WERI-Rb-1 (cell line): ENCODE measurements at regions not wholly inside any gene's neighbourhood (a gene's known extent, or its start where the extent isn't known, plus 50 kb on each side); places are given as distances from the start of the nearest gene placed in this dataset.

Source experiments
- DNase-seq: peaks from one replicate; pipeline ENCODE4 v3.0.0-alpha.2; 2020
- H3K27ac ChIP-seq: fragments of 250-450 bp; sonication (Bioruptor Pico); 2 replicates; pipeline ENCODE4 v1.5.1; 2020; ENCODE audit warnings: mild to moderate bottlenecking, moderate library complexity
- H3K27me3 ChIP-seq: fragments of 250-450 bp; sonication (Bioruptor Pico); 2 replicates; pipeline ENCODE4 v1.5.1; 2021; ENCODE audit warnings: mild to moderate bottlenecking, low read depth, moderate library complexity; ENCODE audit not compliant: insufficient read depth, severe bottlenecking
- H3K36me3 ChIP-seq: fragments of 250-450 bp; sonication (Bioruptor Pico); 2 replicates; pipeline ENCODE4 v1.5.1; 2020; ENCODE audit warnings: mild to moderate bottlenecking, moderate library complexity
- H3K4me3 ChIP-seq: 2 replicates; pipeline ENCODE4 v1.5.1; 2011; ENCODE audit warnings: low read depth, mild to moderate bottlenecking, control low read depth, low read length
- H3K9me3 ChIP-seq: fragments of 250-450 bp; sonication (Bioruptor Pico); 2 replicates; pipeline ENCODE4 v1.5.1; 2021; ENCODE audit warnings: mild to moderate bottlenecking, moderate library complexity; ENCODE audit not compliant: severe bottlenecking
- TF ChIP-seq, protein P1 (sequence below): IDR thresholded peaks from 2 replicates; pipeline ENCODE4 v1.5.1; 2011; ENCODE audit warnings: low read depth, mild to moderate bottlenecking, control low read depth, inconsistent platforms, low read length

DNA sequence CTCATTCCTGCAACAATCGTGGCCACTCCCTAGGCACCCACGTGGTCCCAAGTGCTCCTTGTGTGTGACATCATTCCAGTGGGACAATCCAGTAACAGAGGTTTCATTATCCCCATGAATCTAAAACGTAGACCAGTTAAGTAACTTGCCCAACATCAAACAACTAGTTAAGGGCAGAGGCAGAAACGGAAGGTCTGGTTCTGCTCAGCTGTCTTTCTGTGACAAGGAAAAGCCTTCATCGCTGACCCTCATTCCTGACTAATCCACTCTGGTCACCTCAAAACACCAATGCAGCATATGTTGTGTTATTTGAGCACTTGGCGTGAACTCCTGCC is 261.4 kb upstream of the JARID2 start:
- DNase-seq, result peak; percentile 84
- Histone ChIP-seq H3K27ac (peak overlapping the region; percentile 86), H3K4me3 (peak overlapping the region; percentile 14), H3K27me3 (no peaks in the 10 kb centered on the region), H3K36me3 (no peaks in the 10 kb centered on the region), H3K9me3 (peaks cover 2% of the 10 kb centered on the region)
- TF ChIP-seq, protein P1, sequence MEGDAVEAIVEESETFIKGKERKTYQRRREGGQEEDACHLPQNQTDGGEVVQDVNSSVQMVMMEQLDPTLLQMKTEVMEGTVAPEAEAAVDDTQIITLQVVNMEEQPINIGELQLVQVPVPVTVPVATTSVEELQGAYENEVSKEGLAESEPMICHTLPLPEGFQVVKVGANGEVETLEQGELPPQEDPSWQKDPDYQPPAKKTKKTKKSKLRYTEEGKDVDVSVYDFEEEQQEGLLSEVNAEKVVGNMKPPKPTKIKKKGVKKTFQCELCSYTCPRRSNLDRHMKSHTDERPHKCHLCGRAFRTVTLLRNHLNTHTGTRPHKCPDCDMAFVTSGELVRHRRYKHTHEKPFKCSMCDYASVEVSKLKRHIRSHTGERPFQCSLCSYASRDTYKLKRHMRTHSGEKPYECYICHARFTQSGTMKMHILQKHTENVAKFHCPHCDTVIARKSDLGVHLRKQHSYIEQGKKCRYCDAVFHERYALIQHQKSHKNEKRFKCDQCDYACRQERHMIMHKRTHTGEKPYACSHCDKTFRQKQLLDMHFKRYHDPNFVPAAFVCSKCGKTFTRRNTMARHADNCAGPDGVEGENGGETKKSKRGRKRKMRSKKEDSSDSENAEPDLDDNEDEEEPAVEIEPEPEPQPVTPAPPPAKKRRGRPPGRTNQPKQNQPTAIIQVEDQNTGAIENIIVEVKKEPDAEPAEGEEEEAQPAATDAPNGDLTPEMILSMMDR, result no peak

DNA sequence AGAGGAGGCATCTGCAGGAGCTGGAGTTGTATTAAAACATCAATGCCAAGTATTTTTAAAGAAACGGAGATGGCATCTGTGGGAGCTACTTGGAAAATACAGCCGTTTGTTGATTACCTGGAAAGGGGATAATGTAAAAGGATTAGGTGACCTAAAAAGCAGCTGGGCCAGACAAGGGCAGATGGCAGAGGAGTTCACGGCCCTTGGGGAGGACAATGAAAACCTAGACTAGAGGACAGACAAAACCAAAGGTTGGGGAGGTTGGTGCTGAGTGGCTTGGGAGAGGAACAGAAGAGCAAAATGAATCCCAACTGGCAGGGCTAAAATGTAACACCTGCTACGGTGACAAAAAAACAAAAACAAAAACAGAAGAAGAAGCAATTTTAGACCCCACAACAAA is 260.5 kb upstream of the JARID2 start:
- H3K36me3 ChIP-seq, result no peaks in the 10 kb centered on the region
- peak; percentile 89 for DNase-seq
- TF ChIP-seq, protein P1, result no peak
- H3K27me3 ChIP-seq, result no peaks in the 10 kb centered on the region
- peaks cover 2% of the 10 kb centered on the region for H3K9me3 ChIP-seq
- peak overlapping the region; percentile 86 for H3K27ac ChIP-seq
- H3K4me3 ChIP-seq, result peak overlapping the region; percentile 14

DNA sequence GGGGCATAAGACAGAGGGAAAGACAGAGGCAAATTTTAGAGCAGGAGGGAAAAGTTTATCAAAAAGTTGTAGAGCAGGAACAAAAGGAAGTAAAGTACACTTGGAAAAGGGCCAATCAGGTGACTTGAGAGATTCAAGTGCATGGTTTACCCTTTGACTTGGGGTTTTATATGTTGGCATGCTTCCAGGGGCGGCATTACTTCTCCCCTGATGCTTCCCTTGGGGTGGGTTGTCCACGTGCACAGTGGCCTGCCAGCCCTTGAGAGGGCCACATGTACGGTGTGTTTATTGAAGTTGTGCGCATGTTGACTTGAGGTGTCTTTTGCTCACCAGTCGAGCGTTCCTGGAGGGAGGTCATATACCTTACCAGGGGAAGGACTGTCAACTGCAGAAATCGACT is 259.5 kb upstream of the JARID2 start:
- no peaks in the 10 kb centered on the region for H3K36me3 ChIP-seq

DNA sequence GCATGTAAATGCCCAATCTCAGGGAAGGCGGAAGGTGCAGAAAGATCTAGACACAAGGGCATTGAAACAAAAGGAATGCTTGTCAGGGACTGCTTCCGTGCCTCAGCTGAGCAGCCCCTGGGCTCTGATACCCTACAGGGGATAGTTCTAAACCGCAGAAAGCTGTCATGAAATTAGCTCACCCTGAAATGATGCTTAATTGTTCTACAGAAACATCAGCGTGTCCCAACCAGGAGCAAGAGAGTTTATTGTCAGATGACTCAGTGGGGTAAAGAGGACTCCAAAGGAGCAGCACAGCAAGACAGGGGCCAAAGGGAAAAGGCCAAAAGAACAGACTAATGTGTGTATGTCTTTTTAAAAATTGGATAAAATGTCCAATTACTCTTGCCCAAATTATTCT is 258.4 kb upstream of the JARID2 start:
- H3K9me3 ChIP-seq, result peaks cover 2% of the 10 kb centered on the region
- H3K36me3 ChIP-seq, result no peaks in the 10 kb centered on the region
- no peak overlapping the region for H3K27ac ChIP-seq
- no peaks in the 10 kb centered on the region for H3K27me3 ChIP-seq
- TF ChIP-seq, protein P1, result no peak
- DNase-seq, result no peak
- H3K4me3 ChIP-seq, result no peak overlapping the region

More for the DNA sequence above, 259.5 kb upstream of the JARID2 start:
- DNase-seq, result no peak
- Histone ChIP-seq H3K9me3 (peaks cover 2% of the 10 kb centered on the region), H3K4me3 (no peak overlapping the region), H3K27me3 (no peaks in the 10 kb centered on the region), H3K27ac (peak overlapping the region; percentile 86)
- TF ChIP-seq, protein P1, result no peak

DNA sequence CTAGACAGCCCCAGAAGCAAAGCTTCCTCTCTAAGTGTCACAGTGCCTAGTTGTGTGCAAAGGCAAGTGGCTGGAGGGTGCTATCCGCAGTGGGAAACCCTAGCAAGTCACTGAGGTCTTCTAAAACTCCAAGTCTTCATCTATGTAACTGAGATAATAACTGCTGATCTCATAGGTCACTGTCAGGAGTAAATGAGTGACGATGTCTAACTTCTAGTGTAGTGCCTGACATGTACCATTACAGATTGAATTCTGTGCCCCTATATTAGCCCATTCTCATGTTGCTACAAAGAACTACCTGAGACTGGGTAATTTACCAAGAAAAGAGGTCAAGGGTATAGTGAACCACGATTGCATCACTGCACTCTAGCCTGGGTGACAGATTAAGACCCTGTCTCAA is 253.5 kb upstream of the JARID2 start:
- Histone ChIP-seq H3K4me3 (no peak overlapping the region), H3K27me3 (no peaks in the 10 kb centered on the region), H3K9me3 (no peaks in the 10 kb centered on the region), H3K36me3 (no peaks in the 10 kb centered on the region), H3K27ac (no peak overlapping the region)
- TF ChIP-seq, protein P1, result no peak
- DNase-seq, result no peak

DNA sequence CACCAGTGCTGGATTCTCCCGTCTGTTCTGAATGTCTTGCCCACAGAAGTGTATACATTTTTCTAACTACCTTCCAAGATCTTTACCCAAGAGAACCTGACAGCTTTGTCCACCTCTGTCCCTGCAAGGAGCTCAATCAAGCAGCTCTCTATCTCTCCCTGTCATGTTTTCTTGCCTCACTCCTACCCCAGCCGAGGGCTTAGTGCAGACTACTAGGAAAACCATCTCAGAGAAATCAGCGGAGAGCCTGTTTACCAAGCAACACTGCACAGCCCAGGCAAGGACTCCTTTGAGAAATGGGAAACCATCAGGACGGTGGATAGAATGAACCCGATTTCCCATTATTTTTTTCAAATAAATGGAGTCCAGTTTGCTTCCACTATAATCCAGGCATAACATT is 250.7 kb upstream of the JARID2 start:
- H3K36me3 ChIP-seq, result no peaks in the 10 kb centered on the region
- DNase-seq, result no peak
- TF ChIP-seq, protein P1, result no peak
- H3K4me3 ChIP-seq, result no peak overlapping the region
- no peak overlapping the region for H3K27ac ChIP-seq
- H3K9me3 ChIP-seq, result no peaks in the 10 kb centered on the region
- no peaks in the 10 kb centered on the region for H3K27me3 ChIP-seq
